NCI-H2029 treated with DMSO at 0.1 percent for 48 hours (cell line): ENCODE measurements at regions not wholly inside any gene's neighbourhood (a gene's known extent, or its start where the extent isn't known, plus 50 kb on each side); places are given as distances from the start of the nearest gene placed in this dataset.

Experiments
- DNase-seq: peaks from one replicate; lab custom pipeline; 2025; lab: John Stamatoyannopoulos, UW

DNA sequence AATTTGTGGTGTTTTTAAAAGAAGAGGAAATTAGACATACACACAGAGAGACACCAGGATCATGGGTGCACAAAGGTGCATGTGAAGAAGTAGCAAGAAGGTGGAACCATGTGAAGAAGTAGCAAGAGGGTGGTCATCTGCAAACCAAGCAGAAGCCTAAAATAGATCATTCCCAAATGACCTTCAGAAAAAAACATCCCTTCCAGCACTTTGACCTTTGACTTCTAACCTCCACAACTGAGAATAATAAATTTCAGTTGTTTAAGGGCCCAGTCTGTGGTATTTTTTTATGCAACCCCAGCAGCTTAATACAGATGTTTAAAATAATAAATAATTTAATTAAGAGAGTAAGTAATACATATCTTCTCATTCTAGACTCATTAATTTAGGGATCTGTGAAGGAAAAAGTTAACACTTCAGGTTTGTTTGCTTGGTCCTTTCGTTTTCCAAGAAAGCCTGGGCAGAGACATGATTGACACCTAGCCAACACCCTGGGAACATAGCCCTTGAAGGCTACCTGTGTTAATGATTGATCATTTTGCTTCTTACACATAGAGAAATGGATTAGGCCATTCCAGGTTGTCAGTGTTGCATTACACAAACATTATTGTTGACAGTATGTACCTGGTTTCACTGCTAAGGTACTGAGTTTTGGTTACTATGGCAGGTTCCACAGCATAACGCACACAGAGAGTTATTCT is 1331.2 kb upstream of the GBE1 start:
- no peak for DNase-seq

DNA sequence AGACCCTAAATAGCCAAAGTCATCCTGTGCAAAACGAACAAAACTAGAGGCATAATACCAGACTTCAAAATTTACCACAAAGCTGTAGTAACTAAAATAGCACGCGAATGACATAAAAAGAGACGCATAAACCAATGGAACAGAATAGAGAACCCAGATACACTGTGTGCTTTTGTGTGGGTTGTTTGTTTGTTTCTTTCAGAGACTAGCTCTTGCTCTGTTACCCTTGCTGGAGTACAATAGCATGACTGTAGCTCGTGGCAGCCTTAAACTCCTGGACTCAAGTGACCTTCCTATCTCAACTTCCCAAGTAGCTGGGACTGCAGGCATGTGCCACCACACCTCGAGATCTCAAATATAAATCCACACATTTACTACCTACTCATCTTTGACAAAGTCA is 1314.6 kb upstream of the GBE1 start:
- no peak for DNase-seq

DNA sequence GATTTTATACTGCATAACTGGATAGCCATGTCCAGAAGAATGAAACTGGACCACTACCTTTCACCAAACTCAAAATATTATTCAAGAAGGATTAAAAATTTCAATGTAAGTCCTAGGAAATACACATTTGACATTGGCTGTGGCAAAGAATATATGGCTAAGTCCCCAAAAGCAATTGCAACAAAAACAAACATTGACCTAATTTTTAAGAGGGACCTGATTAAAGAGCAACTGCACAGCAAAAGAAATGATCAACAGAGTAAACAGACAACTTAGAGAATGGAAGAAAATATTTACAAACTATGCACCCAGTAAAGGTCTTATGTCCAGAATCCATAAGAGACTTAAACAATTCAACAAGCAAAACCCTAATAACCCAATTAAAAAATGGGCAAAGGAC is 1313.0 kb upstream of the GBE1 start:
- no peak for DNase-seq

DNA sequence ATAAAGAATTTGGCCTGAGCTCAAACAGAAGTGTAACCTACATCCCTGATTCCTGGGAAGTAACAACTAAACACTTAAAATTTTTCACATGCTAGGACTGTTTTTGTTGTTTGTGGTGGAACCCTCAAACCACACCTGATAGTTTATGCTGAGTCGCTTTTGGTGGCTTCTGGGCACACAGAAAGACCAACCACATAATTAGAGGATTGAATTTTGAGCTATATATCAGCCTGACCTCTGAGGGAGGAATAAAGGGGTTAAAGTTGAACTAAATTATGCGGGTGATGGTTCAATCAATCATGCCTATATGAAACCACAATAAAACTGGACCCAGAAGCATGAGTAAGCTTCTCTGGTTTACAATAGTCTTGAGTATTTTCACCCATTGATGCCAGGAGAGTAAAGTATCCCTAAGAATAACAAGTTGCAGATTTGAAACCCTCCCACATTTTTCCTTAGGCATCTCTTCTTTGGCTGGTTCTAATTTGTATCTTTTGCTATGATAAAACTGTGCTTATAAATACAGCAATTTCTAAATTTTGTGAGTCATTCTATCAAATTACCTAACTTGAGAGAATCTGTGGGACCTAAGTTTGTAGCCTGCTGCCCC is 1304.5 kb upstream of the GBE1 start:
- no peak for DNase-seq

DNA sequence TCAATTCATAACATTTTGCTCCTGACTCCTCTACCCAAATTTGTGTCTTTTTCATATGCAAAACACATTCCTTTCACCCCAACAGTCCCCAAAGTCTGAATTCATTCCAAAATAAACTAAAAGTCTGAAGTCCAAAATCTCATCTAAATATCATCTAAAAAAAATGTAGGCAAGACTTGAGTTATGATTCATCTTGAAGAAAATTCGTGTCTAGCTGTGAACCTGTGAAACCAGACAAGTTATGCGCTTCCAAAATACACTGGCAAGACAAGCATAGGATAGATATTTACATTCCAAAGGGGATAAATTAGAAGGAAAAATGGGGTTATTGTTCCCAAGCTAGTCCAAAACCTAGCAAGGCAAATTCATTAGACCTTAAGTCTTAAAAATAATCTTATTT is 1302.0 kb upstream of the GBE1 start:
- no peak for DNase-seq

DNA sequence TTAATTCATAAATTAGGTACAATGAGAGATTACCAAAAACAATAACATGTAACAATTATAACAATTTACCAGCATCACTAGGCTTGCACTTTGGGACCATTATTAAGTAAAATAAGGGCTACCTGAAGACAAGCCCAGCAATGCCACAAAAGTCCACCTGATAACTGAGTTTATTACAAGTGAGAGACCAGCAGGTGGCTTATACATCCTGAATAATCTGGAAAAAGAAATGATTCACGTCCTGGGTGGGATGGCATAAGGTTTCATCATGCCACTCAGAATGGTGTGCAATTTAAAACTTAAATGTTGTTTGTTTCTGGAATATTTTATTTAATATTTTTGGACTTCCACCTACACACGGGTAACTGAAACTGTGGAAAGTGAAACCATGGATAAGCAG is 1287.1 kb upstream of the GBE1 start:
- DNase-seq = no peak

DNA sequence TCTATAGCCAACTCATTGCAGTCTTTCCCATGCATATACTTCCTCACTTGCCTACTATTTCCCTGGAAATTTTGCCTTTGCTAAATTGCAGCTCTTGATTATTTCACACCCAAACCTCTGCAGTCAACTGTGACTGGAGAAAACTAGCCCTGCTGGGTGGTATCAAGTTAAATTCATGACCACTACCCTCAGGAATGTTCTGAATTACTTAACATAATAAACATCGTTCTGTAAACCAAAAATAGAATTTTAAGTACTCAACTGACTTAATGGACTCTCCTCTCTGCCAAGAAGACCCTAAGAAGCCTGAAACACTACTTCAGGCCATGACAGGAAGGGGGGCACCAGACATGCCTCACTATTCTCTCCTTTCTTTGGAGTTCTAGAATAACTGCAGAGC is 1278.0 kb upstream of the GBE1 start:
- DNase-seq = no peak

DNA sequence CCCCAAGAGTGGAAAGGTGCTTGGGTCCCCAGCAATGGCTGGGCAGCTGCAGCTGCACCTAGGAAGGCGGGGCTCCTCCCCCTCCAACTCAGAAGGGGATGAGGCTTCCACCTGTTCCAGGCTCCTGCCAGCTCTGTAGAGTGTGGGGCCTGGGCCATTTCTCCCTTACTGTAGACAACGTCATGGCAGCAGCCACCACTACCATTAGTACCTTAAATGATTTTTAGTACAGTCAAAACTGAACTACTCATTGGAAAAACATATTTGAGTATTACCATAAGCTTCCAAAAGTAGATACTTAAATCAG is 1274.2 kb upstream of the GBE1 start:
- no peak for DNase-seq

DNA sequence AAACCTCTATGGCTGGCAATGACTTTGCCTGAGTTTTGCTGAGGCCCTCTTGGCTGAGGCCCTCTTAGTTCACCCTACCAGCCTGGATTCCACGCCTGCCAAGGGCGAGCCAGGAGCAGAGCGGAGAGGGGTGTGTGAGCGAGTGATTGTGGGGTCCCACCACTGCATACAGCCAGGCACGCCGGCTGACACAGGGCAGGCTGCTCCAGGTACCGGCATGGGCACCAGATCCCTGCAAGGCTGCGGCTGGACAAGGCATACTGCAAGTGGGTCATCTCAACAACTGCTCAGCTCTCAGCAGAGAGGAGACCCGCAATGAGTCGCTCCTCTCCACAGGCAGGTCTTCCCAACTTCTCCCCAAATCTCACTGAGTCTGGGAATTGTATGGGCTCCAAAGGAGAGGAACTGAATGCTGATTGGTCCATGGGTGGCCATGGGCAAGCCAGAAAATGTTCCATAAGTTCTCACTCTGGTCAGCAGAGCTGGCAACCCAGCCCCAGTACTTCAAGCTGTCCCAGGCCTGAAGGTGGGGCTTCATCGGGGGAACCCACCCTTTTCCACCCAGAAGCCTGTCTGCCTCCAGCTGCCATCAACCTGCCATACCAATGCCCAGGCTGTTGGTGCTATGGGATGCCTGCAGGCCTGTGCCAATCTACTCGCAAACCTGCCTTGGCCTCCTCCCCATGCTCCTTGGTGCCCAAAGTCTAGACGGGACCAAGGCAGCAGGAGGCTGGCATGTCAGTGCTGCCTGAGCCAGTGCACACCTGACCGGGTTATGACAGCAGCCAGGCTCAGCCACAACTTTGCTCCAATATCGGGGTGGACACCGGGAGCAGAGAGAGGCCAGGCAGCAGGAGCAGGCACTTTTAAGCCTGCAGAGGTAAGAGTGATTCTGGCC is 1273.6 kb upstream of the GBE1 start:
- DNase-seq = no peak

DNA sequence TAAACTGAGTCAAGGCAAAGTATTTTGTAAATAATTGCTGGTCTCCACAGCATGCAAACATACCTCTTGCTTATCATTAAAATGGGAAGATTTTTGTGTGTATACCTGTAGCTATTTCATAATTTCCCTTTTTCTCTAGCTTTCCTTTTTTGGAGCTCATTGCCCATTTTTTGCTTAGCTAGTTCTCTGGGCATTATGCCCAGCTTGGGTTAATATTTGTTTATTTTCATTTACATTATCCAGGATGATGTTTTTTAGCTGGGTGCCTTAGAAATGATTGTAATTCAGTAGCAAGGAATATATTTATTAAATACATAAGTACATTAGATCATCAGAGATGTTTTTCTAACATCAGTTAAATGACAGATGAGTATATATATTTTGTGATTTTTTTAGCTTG is 1271.7 kb upstream of the GBE1 start:
- DNase-seq = no peak

DNA sequence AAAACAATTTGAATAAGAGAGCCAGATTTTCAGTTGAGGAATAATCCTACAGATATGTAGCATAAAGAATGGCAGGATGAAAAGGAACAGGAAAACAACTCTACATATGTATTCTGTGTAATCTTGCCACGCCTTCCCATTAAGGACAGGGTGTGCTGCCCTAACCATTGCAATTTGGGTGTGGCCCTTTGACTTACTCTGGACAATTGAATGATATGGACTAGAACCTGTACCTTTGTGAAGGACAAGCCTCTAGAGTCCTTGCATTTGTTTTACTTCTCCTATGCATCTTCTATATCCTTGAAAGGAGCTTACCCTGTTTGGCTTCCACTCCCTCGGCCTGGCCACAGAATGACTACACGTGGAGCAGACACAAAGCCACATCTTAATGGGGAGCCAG is 1261.6 kb upstream of the GBE1 start:
- no peak for DNase-seq

DNA sequence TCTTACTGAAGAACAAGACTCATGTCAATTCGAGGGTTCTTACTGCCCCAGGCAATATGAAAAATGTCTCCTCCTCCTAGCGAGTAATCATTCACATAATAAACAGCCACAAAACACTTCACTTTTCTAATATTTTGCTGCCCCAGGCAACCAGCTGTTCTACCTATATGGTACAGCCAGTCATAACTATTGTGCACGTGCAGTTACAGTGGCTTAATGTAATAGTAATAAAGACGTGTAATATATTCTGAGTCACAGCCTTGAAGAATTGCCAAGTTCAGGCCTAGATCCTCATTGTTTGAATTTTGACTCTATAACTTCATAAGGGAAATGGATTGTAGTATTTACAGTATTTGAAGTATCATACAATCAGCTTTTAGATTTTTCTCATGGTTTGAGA is 1250.0 kb upstream of the GBE1 start:
- DNase-seq = no peak

DNA sequence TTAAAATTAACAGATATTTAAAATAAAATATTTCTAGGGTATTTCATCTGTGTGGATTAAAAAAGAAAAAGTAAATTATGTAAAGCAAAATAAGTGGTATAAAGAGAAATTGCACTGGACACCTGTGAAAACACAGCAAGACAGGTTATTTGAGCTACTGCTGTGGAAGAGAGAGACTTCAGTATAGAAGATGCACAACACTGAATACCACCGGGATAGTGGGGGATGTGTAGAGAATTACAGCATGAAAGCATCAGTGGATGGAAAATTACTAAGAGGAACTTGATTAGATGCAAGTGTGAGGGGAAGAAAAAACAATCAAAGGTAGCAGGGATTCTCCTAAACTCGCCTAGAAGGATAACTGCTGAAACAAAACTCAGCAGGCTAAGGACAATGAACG is 1242.5 kb upstream of the GBE1 start:
- DNase-seq = no peak

DNA sequence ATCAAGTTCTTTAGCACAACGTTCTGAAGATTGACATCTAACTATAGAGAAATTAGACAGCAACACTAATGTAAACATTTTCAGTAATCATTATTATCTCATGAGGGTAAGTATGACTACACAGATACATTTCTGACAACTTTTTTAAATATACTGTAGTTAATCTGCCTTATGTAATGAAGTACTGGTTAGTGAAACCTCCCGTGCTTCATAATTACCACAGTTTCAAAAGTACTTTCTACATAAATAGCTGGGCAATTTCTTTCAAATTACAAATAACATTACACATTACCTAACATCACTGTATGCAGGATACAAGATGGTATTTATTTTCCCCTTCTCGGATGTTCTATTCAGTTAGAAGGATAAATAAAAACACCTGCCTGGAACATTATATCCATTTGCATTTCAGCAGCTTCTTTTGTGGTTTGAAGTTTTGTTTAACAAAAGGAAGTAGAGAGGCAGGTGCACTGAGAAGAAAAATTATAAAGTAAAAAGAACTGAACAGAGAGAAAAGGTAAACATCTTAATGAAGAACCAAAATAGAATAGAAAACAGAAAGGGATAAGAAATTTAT is 1241.5 kb upstream of the GBE1 start:
- DNase-seq = peak; percentile 5

DNA sequence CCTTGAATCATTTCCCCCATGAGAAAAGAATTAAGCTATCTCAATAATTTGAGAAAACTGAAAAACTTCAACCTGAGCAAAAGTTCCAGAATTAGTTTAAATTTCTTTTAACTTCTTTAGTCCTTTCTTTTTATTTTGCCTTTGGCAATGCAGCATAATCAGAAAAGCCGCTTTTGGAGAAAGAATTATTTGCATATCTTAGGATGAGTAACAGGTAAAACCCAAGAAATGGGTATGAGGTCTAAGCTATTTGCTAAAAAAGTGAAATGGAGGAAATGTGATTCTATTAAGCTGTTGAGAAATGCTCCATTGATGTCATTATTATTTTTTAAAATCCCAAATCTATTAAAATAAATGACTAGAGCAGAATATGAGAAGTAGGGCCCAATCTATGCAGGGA is 1238.3 kb upstream of the GBE1 start:
- no peak for DNase-seq

DNA sequence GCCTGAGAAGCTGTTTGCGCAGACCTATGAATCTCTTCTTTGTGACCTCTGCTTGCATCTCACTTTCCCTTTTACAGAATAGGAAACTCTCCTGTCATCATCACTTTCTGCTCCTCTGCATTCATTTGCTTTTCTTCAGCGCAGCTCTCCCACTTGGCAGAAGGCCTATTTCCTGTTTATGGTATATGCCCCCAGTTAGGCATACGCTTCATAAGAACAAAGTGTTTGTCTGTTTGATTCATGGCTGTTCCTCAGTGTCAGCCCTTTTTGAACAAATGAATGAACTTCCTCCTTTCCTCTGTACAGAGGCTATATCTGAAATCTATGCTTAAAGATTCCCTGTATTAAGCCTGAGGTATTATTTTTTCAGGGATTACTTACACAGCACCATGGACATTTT is 1216.9 kb upstream of the GBE1 start:
- DNase-seq = no peak

DNA sequence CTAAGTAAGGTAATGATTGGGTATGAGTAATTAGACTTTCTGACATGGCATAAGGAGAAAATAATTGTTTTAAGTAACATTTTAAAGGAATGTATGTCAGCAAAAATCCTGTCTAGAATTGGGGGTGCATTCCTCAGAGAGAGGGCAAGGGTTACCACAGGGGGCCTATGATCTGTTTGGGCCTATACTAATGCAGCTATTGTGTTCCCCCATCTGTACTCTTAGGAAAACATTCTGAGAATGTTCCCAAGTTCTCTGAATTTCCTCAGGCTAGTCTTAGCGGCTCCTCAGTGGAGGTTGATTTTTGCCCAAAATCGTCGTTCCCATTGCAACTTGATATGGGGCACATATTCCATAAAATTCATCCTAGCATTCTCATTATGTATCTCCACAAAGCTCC is 1216.4 kb upstream of the GBE1 start:
- no peak for DNase-seq

DNA sequence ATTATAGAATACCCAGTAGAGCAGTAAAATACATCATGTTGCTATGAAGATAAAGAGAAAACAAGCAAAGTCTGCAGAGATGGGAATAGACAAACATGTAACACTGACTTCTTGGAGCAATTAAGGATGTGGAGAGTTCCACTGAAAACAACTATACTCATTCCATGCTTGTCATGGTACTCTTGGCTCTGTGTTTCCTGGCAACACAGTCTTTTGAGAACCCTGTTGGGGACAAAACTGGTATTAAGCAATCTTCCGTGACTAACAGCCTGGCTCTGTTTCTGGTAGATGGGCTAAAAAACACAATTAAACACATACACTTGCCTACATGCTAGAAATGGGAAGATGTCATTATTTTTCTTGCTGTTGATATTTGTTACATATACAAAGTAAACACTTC is 1212.3 kb upstream of the GBE1 start:
- DNase-seq = no peak

DNA sequence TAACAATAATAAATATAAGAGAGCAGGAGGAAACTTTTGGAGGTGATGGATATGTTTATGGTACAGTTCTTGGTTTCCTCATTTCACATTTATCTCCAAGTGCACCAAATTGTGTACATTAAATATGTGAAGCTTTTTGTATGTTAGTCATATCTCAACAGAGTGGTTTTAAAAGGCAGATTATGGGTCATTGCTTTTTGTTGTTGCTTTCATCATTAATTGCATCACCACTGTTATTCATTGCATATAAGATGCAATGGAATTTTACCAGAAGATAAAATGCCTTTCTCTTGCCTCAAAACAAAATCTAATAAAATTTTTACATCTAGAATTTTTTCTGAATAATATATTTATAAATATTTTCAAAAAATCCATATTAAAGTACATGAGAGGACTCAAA is 1198.9 kb upstream of the GBE1 start:
- DNase-seq = no peak

DNA sequence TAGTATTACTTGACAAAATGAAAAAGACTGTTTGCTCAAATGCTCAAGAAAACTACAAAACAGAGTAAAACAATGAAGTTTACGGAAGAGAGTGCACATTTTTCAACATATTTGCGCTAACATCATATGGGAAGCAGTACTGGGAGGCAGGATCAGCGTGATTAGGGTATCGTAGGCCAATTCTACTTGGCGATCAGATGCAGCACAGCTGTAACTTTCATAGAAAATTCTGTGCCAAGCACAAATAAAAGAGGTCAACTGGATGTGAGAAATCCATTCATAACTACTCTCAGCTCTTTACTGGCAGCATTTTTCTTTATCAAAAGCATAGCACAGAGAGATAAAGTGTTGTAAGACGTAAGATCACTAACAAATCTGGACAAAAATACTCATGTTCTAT is 1196.3 kb upstream of the GBE1 start:
- no peak for DNase-seq

DNA sequence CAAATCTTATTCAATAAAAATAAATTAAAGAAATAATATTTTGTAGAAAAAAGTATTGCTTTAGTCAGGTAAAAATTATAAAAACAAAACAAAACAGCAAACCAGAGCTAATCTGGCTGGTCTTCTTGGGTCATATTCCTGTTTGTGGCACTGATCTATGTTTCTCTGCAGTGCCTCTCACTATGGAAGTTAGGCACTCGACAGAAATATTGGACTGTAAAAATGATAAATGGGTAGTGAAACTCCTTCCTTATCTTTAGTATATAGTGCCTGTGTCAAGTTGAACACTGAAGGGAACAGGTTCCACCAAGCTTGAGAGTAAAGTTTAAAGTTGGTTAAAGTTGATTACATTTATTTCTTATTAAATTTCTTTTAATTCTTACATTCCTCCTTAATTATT is 1195.6 kb upstream of the GBE1 start:
- no peak for DNase-seq

DNA sequence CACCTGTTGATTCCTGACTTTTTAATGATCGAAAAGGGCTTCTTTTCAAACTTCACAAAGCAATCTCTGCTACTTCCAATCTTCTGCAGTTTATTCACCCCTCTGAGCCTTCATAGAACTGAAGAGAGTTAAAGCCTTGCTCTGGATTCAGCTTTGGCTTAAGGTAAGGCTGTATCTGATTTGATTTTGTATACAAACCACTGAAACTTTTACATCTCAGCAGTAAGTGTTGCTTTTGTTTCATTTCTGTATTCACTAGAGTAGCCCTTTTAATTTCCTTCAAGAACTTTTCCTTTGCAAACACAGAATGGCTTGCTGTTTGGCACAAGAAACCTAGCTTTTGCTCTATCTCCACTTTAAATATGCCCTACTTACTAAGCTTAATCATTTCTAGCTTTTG is 1193.0 kb upstream of the GBE1 start:
- no peak for DNase-seq

DNA sequence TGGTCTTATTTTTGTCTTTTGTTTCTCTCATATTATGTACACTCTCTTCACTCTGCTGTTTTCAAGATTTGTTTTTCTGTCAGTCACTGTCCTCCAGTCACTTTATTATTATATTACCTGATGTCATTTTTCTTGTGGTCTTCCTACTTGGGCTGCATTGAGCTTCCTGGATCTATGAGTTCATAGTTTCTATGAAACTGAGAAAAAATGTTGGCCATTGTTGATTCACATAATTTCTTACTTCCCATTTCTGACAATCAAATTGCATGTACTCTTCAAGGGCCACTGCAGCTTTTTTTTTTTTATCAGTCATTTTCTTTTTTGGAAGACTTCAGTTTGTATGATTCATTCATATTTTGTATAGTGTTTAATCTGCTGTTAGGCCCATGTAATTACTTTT is 1180.6 kb upstream of the GBE1 start:
- DNase-seq = no peak
